ENCODE measurements at regions not wholly inside any gene's neighbourhood (a gene's known extent, or its start where the extent isn't known, plus 50 kb on each side); places are given as distances from the start of the nearest gene placed in this dataset.

- TF ChIP-seq EZH2 (IDR thresholded peaks at IDR 0.05; ENCODE audit: borderline replicate concordance, low read length) (no peak), CTCF (IDR thresholded peaks at IDR 0.05; ENCODE audit: low read length) (no peak)
Measured at GRCh38 chr2:226411205-226411604, 388.4 kb downstream of the IRS1 start.

Measured in OCI-LY1 (cell line).